ENCODE measurements at regions not wholly inside any gene's neighbourhood (a gene's known extent, or its start where the extent isn't known, plus 50 kb on each side); places are given as distances from the start of the nearest gene placed in this dataset.

DNA sequence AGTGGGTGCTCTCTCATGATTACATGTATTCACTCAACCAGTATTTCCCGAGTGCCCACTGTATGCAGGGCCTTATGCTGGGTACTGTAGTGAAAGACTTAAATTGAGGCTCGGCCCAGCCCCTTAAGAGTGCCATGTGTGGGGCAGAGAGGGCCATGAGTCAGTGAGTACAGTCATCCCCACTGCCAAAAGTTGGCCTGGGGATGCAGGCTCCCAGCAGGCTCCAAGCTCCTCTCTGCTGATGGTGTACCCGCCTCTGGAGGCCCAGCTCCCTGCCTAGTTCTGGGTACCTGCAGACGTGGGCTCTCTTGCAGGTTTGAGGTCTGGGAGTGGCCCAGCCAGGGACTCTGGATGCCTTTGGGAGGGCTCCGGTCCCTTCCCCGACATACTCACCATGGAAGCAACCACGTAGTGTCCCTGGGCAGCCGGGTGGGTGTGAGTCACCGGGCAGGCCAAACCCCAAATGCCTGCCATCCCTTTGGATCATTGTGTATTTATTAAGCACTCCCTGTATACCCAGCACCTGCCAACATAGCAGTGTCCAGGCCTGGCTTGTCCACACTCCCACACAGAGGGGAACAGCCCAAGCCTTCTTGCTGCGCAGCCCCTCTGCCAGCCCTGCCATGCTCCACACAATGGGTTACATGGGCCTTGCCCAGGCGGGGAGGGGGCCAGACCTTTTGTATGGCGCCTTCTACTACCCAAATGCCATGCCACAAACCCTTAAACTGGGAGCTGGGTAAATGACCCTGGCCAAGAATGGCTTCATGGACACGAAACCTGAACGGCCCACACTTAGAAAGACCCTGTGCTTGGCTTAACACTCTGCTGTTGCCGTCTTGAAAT, 153.6 kb downstream of the VEGFA start:
- H3K4me3 ChIP-seq (ENCODE audit: low read length), result no peak overlapping the region
- peak; percentile 74 for DNase-seq (ENCODE audit: low read depth)
- TF ChIP-seq, protein P1, sequence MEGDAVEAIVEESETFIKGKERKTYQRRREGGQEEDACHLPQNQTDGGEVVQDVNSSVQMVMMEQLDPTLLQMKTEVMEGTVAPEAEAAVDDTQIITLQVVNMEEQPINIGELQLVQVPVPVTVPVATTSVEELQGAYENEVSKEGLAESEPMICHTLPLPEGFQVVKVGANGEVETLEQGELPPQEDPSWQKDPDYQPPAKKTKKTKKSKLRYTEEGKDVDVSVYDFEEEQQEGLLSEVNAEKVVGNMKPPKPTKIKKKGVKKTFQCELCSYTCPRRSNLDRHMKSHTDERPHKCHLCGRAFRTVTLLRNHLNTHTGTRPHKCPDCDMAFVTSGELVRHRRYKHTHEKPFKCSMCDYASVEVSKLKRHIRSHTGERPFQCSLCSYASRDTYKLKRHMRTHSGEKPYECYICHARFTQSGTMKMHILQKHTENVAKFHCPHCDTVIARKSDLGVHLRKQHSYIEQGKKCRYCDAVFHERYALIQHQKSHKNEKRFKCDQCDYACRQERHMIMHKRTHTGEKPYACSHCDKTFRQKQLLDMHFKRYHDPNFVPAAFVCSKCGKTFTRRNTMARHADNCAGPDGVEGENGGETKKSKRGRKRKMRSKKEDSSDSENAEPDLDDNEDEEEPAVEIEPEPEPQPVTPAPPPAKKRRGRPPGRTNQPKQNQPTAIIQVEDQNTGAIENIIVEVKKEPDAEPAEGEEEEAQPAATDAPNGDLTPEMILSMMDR (IDR thresholded peaks at IDR 0.05; ENCODE audit: insufficient read depth, low read depth, low read length, missing control alignments), result no peak

GRCh38 chr6:43922426-43923375, 152.7 kb downstream of the VEGFA start:
- DNase-seq (ENCODE audit: low read depth), result no peak
- no peak overlapping the region for H3K4me3 ChIP-seq (ENCODE audit: low read length)
- TF ChIP-seq, protein P1 (IDR thresholded peaks at IDR 0.05; ENCODE audit: insufficient read depth, low read depth, low read length, missing control alignments), result no peak

- DNase-seq (ENCODE audit: low read depth), result no peak
- TF ChIP-seq, protein P1 (IDR thresholded peaks at IDR 0.05; ENCODE audit: insufficient read depth, low read depth, low read length, missing control alignments), result no peak
- no peak overlapping the region for H3K4me3 ChIP-seq (ENCODE audit: low read length)
These were observed 151.8 kb downstream of the VEGFA start for GRCh38 chr6:43921548-43922425.

- DNase-seq (ENCODE audit: low read depth), result no peak
- H3K4me3 ChIP-seq (ENCODE audit: low read length), result no peak overlapping the region
- TF ChIP-seq, protein P1 (IDR thresholded peaks at IDR 0.05; ENCODE audit: insufficient read depth, low read depth, low read length, missing control alignments), result no peak
These were observed 151.0 kb downstream of the VEGFA start for GRCh38 chr6:43921039-43921438.

DNA sequence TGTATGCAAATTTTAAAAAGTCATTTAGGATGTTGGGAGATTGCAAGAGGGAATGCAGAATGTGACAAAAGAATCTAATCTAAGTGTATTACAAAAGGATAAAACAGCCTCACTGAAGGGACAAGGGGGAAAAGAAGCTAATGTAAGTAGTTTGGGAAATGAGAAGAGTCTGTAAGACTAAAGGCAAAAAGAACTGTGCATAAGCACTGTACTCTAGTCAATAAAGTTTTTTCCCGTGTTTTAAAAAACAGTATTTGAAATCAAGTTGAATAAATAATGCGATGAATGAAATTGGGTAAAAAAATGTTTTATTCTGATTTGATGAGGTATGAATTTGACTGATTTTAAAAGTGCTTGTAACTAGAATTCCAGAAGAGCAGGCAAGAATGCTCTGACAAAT, 149.8 kb downstream of the VEGFA start:
- TF ChIP-seq, protein P1 (IDR thresholded peaks at IDR 0.05; ENCODE audit: insufficient read depth, low read depth, low read length, missing control alignments), result no peak
- no peak for DNase-seq (ENCODE audit: low read depth)
- no peak overlapping the region for H3K4me3 ChIP-seq (ENCODE audit: low read length)

DNA sequence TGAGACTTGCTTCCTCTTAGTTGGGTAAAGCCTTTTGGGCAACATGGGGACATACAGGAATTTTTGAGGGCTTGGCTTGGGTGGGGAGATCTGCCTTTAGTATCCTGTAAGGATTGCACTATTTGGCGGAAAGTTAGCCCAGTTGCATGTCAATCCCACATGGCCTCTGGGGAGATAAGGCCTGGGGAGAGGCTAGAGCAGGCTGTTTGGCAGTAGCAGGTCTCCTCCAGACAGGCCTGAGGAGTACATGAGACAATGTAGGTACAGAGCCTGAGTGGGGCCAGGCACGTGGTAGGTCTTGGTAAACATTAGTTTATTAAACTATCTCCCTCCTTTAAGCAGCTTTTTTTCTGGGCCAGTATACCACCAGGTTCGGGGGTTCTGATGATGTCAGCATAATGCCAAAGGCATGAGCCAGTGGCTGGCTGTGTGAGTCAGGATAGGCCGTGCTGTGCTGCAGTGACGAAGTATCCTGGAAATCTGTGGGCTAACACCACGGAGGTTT, 147.9 kb downstream of the VEGFA start:
- peak; percentile 30 for DNase-seq (ENCODE audit: low read depth)
- TF ChIP-seq, protein P1 (IDR thresholded peaks at IDR 0.05; ENCODE audit: insufficient read depth, low read depth, low read length, missing control alignments), result no peak
- H3K4me3 ChIP-seq (ENCODE audit: low read length), result no peak overlapping the region

Measured in epithelial cell of esophagus (primary cell).